ENCODE measurements at regions not wholly inside any gene's neighbourhood (a gene's known extent, or its start where the extent isn't known, plus 50 kb on each side); places are given as distances from the start of the nearest gene placed in this dataset.
"Not testable (repeated sequence)": the region's sequence is repeated elsewhere in the genome, so short reads cannot be mapped to it uniquely, and the experiment has no call there.

- no peak for DNase-seq
These were observed 102.6 kb upstream of the SATB1 start for GRCh38 chr3:18527691-18528090.

GRCh38 chr3:18526667-18527066 is 101.5 kb upstream of the SATB1 start:
- no peak for DNase-seq

- not testable (repeated sequence) for DNase-seq
These were observed 91.0 kb upstream of the SATB1 start for GRCh38 chr3:18516170-18516569.

GRCh38 chr3:18513091-18513490 is 88.0 kb upstream of the SATB1 start:
- DNase-seq = no peak

GRCh38 chr3:18512007-18512406 is 86.9 kb upstream of the SATB1 start:
- DNase-seq = no peak

GRCh38 chr3:18510947-18511346 is 85.8 kb upstream of the SATB1 start:
- DNase-seq = no peak

GRCh38 chr3:18507333-18507732 is 82.2 kb upstream of the SATB1 start:
- DNase-seq = no peak

GRCh38 chr3:18505056-18505455 is 79.9 kb upstream of the SATB1 start:
- no peak for DNase-seq

GRCh38 chr3:18501679-18502343 is 76.7 kb upstream of the SATB1 start:
- no peak for DNase-seq

- no peak for DNase-seq
These were observed 75.2 kb upstream of the SATB1 start for GRCh38 chr3:18500322-18500721.

- no peak for DNase-seq
These were observed 74.2 kb upstream of the SATB1 start for GRCh38 chr3:18499301-18499700.

GRCh38 chr3:18494251-18494650 is 69.1 kb upstream of the SATB1 start:
- no peak for DNase-seq

- no peak for DNase-seq
These were observed 64.8 kb upstream of the SATB1 start for GRCh38 chr3:18489939-18490338.

- DNase-seq = no peak
These were observed 58.1 kb upstream of the SATB1 start for GRCh38 chr3:18483226-18483625.

- DNase-seq = no peak
These were observed 56.9 kb upstream of the SATB1 start for GRCh38 chr3:18481946-18482548.

- no peak for DNase-seq
These were observed 52.5 kb upstream of the SATB1 start for GRCh38 chr3:18477620-18478019.

Data from GF-D8 (cell line).